H1 (cell line): ENCODE measurements at regions not wholly inside any gene's neighbourhood (a gene's known extent, or its start where the extent isn't known, plus 50 kb on each side); places are given as distances from the start of the nearest gene placed in this dataset.

ENCODE experiments used
- KDM1A ChIP-seq: fragments of 200-600, 300-600 bp; sonication (generic); IDR thresholded peaks from 2 replicates; pipeline ENCODE4 v1.7.1; 2016; ENCODE audit warnings: mild to moderate bottlenecking, low read length, borderline replicate concordance
- POLR2A ChIP-seq, 2 experiments: IDR thresholded peaks; 1 replicate in 1 of 2; 2 replicates in 1 of 2; pipeline ENCODE4 v1.6.1; 2011; ENCODE audit warnings: low read depth in 2 of 2, low read length in 2 of 2, mild to moderate bottlenecking in 2 of 2; ENCODE audit errors: control extremely low read depth in 1 of 2
- RAD21 ChIP-seq, 2 experiments: IDR thresholded peaks in 1 of 2; conservative IDR thresholded peaks in 1 of 2; 2 replicates each; pipeline ENCODE4 v1.6.1; 2011; ENCODE audit warnings: low read depth in 2 of 2, low read length in 2 of 2, improper control_type of control experiment in 1 of 2, inconsistent platforms in 1 of 2, mild to moderate bottlenecking in 1 of 2, moderate library complexity in 1 of 2
- SP2 ChIP-seq: IDR thresholded peaks from 2 replicates; pipeline ENCODE4 v1.6.1; 2012; ENCODE audit warnings: mild to moderate bottlenecking, low read length, inconsistent platforms
- TF ChIP-seq, protein P1 (sequence below): IDR thresholded peaks from 2 replicates; pipeline ENCODE4 v1.6.1; 2012; ENCODE audit warnings: inconsistent platforms

DNA sequence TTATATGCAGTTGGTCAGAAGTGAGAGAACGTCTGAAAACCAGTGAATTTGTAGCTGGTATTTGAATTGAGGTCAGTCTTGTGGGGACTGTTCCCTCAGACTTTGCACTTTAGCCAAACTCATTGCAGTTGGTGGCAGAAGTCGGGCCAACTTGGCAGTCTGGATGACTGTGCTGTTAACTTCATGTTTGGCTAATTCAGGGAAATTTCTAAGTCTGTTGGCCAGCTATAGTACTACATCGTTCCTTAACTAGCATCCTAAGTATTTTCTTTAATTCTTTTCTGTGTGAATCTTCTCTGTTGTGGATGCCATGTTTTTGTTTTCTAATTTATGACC is 806.8 kb upstream of the GCFC2 start (continued):
- TF ChIP-seq, protein P1, sequence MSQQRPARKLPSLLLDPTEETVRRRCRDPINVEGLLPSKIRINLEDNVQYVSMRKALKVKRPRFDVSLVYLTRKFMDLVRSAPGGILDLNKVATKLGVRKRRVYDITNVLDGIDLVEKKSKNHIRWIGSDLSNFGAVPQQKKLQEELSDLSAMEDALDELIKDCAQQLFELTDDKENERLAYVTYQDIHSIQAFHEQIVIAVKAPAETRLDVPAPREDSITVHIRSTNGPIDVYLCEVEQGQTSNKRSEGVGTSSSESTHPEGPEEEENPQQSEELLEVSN = no peak
- no peak for TF ChIP-seq SP2
- TF ChIP-seq RAD21 (IDR thresholded peaks at IDR 0.05 in 1 of 2, conservative IDR thresholded peaks at IDR 0.05 in 1 of 2; ENCODE audit: low read depth in 2 of 2, low read length in 2 of 2) = no peak
- TF ChIP-seq KDM1A = no peak
- TF ChIP-seq POLR2A (IDR thresholded peaks at IDR 0.05; ENCODE audit: control extremely low read depth in 1 of 2, low read depth in 2 of 2, low read length in 2 of 2) = no peak
